HS-5 (cell line): ENCODE measurements at regions not wholly inside any gene's neighbourhood (a gene's known extent, or its start where the extent isn't known, plus 50 kb on each side); places are given as distances from the start of the nearest gene placed in this dataset.
A peak's percentile ranks its signal among the peaks of the same experiment; 100 is the strongest.

Experiments used
- DNase-seq: peaks from one replicate; pipeline ENCODE4 v3.0.0-alpha.2; 2012; ENCODE audit warnings: low read depth

DNA sequence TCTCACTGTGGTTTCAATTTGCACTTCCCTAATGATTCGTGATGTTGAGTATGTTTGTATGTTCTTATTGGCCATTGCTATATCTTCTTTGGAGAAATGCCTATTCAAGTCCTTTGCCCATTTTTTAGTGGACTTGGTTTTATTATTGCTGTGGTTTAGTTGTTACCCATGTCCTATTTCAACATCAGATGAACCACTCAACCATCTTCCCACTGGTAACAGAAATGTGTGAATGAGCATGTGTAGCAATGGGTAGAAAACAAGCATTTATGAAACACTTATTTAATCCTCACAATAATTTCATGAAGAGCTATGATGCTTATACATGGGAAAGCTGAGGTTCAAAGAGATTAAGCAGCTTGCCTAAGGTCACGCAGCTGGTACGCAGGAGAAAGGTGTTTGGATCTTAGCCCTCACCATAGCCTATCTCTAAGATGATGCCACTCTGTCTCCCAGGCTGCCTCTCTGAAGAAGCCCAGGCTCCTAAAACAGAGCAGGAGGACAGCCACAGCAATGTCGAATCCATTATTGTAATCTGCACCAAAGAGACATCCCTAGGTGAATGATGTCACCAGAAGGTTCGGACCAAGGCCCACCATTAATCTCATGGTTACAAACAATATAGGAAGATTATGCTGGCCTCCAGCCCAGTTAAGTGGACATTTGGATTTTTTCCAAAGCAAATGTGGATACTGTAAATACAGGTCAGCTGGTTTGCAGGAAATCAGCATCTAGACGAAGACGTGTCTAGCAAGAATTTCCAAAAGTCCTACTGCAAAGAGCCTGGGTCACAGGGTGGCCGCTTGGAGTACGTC lies 447.6 kb upstream of the ZMIZ1 start:
- no peak for DNase-seq

DNA sequence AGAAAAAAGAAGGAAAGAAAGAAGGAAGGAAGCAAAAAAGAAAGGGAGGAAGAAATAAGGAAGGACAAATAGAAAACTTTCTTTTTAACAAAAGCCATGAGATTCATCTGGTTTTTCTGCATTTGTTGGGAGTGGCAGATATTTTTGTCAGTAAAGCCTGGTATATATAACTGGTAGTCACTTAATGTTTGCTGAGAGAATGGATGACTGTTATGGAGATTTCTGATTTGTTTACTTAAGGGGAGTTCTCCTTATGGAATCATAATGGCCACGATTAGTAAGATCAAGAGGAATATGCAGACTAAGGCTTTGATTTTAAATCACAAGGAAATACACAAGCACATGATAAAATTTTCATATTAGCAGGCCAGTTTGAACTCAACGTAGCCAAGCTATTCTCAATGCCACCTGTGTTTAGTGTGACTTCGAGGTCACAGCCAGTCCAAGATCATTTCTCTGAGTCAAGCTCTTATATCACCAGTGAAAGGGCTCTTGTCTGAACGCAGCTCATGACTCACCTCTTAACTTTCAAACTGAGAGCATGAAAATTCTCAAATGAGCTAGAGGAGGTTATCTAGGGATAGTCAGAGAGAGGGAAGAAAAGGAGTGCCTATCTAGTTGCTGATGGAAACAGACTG lies 445.1 kb upstream of the ZMIZ1 start:
- peak; percentile 56 for DNase-seq

DNA sequence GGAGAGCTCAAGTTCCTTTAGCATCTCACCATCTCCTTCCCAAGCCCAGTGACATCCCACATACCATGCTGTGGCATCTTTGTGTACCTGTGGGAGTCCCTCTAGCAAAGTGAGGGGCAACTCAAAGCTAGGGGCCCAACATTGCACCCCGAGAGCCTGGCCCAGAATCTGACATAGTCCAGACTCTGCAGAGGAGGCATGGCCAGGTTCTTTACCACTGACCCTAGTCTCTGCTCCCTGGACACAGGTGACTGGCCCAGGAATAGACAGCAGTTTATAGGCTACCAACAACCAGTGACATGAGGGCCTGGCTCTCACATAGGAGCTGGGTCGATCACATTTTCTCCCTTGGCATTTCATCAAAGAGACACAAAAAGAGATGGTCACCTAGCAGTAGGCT lies 444.0 kb upstream of the ZMIZ1 start:
- DNase-seq, result no peak

DNA sequence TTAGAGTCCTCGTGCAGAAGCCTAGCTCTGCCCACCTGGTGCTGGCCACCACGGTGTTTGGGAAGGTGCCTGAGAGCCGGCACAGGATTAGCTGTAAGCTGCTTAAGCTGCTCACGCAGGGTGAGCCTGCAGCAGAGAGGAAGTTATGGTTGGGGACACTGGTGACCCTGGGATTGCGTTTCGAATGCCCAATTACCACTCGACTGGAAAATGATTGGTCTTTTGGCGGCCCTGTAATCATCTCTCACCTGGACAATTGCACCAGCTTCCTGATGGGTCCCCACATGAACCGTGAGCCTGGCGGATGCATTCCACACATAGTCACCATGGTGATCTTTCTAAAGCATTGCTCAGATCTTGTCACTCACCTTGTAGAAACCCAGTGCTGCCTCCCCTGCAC lies 442.3 kb upstream of the ZMIZ1 start:
- no peak for DNase-seq

DNA sequence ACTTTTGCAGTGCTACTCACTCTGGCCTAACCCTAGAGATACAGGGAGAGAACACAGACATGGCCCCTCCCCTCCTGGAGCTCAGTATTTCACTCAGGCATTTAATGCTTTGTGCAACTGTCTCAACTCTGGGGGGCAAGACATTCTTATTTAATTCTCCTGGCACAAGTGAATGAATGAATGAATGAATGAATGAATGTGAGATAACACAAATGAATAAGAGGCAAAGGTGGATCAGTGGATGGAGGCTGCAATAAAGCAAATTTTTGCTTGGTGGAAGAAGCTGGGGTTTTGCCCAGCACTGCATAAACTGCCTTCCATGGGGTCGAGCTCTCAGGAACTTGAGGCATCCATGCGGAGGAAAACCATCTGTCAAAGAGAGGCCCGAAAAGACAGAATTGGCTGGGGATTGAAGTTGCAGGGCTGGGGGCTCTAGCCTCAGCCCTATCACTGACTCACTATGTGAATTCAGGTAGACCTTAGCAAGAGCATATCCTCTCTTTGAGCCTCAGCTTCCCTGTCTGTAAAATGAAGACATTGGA lies 441.4 kb upstream of the ZMIZ1 start:
- no peak for DNase-seq

DNA sequence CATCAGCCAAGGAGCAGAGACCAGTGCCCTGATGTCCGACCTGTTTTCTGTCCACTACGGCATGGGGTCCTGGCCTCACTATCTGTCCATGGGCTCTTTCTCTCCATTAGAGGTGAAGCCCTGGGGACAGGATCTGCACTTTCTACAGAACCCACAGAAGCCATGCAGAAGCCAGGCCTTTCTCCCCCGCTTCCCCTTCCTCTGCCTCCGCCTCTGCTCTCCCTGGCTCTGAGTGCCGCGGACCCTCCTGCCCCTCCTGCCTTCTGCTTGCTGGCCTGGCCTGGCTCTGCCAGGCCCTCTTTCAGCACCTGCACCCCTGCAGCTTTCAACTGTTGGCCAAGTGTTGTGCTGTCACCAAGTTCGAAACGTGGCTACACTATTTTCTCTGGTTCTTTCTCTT lies 439.8 kb upstream of the ZMIZ1 start:
- no peak for DNase-seq

DNA sequence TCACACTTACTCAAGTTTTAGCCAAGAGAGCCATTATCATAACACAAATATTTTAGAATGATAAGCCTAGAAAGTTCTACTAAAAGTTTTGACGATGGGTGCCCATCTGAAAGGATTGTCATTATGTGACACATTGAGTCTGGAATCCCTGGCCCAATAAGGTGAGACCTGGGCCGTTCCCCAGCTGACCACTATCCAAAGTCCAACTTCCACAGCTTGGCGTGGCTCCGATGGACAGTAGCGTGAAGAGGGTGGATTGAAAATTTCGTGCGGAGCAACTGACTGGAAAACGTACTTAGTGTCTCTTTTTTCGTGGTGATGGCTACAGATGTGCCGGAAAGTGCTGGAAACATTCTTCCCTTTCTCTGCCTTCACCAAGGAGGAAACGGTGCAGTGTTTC lies 439.0 kb upstream of the ZMIZ1 start:
- DNase-seq, result no peak

DNA sequence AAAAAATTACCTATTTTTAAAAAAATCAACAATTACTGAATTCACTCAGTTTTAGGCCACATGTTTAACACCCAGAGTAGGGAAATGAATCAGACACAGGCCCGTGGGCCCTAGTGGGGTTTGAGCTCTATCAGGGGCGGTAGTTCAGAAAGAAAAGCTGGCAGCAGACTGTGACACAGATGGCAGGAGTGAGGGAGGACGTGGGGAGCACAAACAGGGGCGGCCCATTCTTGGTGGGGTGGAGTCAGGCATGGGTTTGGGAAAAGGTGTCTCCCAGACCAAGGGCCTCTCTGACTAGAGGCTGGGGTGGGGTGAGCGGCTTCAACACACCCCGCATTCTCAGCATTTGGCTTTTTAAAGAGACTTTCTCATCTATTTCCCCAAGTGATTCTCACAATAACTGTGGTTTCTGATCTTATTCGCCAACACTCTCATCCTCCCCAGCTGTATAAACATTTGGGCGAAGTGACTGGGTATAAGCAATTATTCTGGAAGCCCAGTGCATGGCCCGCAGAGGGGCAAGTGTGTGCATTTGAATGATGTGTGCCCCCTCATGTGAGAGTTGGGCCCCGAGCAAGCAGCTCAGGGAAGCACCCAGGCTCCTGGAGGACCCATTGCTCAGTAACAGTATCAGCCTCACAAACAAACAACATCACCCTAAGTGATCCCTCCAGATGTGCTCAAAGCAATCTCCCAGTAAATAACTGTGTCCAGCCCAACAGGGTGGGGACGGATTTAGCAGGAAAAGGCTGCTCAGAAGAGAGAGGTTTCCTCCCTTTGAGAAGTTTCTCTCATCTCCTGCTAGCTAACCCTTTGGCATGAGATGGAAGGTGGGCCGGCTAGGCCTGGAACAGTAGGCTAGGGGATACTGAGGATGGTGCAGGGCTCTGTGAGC lies 437.6 kb upstream of the ZMIZ1 start:
- DNase-seq, result no peak

DNA sequence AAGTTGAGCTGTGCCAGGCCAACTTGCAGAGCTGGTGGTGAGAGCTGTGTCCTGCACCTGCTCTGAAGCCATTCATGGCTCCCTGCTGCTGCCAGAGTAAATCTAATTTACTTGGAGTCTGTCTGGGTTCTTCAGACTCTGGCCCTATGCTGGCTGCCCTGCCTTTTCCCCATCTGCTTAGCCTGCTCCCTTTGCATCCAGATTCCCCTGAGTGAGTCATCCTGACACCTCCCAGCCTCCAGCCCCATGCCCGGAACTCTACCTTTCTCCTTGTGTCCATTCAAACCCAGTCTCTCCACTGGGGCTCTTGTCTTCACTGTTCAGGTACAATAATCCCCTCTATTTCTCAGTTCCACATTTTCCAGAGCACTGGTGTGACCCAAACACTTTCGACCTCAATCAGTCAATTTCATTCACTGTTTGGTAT lies 434.4 kb upstream of the ZMIZ1 start:
- DNase-seq, result no peak

DNA sequence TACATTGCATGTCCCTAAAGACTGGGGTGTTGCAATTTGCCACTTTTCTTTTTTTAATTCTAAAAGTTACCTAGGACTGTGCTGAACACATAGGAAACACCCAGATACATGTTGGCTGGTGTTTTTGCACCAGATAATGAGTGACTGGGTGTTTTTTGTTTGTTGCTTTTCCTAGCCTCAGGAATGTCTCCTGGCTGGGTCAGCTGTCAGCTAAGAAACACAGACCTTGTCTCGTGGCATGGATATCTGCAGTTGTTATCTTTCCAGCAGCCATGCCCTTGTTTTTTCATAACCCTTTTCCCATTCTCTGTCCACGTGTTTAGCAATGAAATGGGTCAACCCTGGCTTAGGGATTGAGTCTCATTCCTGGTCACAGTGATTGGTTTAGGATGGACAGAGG lies 433.9 kb upstream of the ZMIZ1 start:
- no peak for DNase-seq

DNA sequence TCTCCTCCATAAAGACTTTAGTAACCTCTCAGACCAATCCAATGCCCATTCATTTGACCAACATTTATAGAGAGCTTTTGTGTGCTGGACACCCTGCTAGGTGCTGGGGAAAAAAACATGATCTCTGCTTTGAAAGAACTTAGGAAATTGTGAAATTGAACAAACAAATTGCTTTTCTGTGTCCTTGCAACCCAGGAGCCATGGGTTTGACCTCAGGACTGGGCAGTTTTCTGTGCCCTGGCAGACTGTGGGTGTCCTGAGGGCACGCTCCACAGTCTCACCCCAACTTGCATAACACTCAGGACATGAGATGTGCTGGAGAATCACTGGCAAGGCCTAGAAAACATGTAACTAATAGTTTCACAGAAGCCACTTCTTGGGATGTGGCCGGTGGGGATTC lies 429.1 kb upstream of the ZMIZ1 start:
- no peak for DNase-seq

DNA sequence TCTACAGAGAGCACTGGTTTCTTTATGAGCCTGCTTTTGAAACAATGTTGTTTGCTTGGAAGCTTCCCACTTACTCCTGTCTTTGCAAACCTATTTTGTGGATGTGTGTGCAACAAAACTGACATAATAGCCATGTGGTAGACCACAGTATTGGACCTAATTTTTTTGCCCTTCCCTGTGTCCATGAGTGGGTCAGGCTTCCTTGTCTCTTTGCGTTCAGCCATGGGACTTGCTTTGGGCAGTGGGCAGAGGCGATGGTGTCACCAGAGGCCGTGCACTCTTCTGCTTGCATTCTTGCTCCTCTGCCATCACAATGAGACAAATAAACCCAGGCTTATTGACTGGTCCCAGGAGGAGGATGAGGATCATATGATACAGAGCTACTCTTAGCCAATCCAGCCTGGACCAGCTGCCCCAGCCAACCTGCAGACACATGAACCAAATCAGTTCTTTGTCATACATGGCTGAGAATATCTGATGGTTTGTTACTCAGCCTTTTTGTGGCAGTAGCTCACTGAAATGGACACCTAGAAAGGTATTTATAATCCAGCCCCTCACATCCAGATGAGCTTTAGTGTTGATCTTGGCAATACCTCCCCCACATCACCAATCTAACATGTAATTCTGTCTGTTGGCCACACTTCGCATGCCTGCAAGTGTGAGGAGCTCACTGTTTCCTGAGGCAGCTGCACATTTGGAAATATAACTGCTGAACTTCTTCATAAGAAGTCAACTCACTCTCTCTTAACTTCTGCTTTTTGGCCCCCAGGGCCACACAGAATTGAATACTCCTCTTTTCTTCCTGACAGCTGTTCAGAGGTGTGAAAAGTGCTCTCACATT lies 427.8 kb upstream of the ZMIZ1 start:
- DNase-seq, result no peak

DNA sequence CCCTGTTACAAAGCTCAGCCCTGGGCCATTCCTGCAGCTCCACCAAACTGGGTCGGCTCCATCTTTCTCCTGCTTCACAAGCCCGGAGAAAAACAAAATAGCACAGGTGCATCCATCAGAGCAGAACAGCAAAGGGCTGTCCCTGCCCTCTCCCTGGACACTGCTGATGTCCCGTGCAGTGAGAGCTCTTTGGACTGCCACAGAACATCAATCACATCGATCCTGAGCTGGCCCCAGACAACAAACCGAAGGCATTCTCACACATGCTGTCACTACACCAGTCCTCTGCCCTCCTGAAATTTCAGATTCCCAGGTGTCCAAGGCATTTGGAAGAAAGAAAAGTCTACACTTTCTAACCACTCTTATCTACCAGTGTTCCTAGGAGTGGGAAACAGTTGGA lies 427.1 kb upstream of the ZMIZ1 start:
- DNase-seq, result no peak

DNA sequence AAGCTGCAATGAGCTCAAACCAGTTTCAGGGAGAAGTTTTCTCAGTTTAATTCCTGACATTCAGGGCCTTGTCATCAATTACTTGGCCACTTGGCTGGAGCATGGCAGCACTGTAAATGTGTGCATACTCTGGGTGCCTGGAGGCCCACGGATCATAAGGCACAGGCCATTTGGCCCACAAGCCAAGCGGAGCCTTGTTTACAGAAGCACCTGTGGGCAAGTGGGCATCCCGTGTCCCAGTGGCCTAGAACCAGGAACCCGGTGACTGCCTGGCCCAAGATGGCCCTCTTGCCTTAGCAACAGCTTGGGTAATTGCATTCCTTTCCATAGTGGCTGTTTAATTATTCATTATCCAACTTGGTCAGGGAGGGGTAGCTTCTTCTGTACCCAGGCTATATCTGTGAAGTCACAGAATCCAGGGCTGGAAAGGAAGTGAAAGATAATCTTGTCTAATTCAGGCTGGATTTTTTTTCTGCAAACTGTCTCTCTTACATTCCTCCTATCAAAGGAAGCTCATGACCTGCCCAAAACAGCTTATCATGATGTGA lies 426.4 kb upstream of the ZMIZ1 start:
- DNase-seq, result no peak

DNA sequence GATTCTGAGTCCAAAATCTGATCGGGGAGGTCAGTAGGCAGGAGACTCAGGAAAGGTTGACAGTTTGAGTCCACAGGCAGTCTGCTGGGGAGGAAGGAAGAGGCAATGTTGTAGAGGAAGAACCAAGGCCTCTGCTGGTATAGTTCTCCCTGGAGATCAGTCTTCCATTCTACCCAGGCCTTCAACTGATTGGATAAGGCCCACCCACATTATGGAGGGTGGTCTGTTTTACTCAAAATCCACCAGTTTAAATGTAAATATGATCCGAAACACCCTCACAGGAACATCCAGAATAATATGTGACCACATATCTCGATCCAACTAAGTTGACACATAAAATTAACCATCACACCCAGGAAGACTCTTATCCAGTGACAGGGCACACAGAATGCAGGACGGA lies 425.3 kb upstream of the ZMIZ1 start:
- DNase-seq, result no peak

DNA sequence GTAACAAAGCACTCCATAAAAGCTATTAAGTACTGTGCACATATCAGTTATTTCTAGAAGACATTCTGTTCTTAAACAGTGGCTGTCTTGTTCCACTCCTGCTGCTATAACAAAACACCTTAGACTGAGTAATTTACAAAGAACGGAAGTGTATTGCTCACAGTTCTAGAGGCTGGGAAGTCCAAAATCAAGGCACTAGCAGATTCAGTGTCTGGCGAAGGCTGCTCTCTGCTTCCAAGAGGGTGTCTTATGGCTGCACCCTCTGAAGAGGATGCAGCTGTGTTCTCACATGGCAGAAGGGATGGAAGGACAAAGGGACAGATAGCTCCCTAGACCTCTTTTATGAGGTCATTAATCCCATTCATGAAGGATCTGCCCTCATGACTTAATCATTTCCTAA lies 424.2 kb upstream of the ZMIZ1 start:
- DNase-seq, result no peak

DNA sequence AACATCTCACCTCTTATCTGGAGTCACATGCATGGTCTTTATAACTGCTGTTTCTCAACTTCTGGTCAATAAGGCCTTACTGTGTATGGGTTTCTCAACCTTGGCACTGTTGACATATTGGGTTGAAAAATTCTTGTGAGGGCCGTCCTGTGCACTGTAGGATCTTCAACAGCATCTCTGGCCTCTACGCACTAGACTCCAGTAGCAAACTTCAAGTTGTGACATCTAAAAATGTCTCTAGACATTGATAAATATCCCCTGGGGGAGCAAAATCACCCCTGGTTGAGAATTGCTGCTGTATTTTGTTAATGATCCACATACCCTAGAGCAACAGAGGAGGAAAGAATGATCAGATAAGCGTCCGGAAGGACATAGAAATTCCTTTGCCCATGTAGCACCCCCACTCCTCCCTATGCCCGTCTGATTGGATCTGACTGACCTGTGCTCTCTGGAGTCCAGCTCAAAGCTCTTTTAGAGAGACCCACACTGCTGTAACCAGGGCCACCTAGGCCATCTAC lies 423.5 kb upstream of the ZMIZ1 start:
- DNase-seq, result no peak

DNA sequence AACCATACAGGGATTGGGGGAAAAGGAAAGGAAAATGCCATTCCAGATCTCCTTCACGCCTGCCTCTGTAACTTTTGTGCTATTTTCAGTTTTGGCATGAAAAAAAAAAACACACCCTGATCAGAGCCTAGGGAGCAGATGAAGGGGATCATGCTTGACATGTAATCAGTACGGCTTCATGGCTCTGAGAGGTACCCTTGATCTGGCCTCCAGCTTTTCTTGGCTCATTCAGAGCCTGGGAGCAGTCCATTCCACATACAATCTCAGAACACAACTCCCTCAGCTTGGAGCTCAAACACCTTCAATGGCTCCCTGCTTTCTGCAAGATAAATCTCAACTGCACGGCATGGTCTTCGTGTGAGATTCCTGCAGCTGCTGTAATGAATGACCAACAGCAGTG lies 422.8 kb upstream of the ZMIZ1 start:
- DNase-seq, result no peak

DNA sequence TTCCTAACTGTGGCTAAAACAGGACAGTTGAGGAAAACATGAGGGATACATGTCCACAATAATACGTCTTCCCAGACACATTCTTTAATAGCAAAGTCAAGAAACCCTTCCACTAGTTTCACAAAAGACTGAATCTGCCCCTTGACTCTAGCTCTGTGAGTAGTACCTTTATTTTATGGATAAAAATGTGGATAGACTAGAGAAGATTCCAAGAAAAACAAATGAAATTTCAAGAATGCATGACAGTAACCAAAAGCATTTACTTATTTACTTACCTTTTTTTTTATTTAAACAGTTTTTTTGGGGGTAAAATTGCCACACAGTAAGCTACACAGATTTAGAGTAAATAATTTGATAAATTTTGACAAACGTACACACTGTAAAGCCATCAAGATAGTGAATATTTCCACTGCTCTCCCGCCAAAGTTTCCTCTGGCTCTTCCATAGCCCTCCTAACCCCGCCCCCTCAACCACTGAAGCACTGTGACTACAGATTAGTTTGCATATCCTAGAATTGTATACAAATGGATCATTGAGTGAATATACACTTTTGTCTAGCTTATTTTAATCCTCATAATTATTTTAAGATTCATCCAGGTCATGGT lies 420.4 kb upstream of the ZMIZ1 start:
- no peak for DNase-seq

DNA sequence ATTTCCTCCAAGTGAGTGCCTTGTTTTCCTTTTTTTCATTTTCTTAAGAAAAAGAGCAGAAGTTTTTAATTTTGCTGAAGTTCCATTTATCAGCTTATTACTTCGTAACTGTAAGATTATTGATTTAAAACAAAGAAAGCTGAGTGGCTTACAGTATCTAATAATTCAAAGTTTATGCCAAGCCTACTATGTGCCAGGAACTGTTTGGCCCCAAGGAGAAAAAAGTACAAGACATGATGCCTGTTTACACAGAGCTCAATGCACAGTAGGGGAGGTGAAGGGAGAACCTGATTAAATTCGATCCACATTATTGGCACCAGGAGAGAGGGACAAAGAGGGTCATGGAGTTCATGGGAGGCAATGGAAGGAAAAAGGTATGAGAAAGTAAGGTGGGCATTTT lies 419.3 kb upstream of the ZMIZ1 start:
- DNase-seq, result no peak

DNA sequence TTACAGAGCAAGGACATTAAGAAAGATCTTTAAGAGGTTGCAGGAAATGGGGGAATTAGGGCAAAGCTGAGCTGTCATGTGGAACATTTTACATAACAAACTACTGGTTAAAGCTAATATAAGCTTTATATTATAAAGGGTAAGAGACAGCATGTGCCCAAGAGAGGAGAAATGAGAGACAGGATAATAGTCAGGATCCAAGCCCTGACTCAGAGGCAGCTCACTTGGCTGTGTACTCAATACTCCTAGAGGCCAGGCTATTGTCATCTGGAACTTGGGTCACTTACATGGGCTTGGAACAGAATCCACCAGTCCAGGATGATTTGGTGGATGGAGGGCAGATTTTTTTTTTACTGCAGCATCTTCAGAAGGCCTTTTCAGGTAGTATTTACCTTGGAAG lies 418.6 kb upstream of the ZMIZ1 start:
- DNase-seq, result no peak
